Keratinocyte (primary cell): ENCODE measurements at regions not wholly inside any gene's neighbourhood (a gene's known extent, or its start where the extent isn't known, plus 50 kb on each side); places are given as distances from the start of the nearest gene placed in this dataset.

Experiments
- DNase-seq: peaks from one replicate; pipeline ENCODE4 v3.0.0-alpha.2; 2011; ENCODE audit warnings: low read depth, missing footprints, low spot score
- FAIRE-seq: peaks from 2 replicates; lab custom pipeline; 2011; peaks lifted over from hg19 to GRCh38; lab: Jason Lieb, UNC
- H2AFZ ChIP-seq: 2 replicates; pipeline ENCODE4 v1.6.0; 2012; ENCODE audit warnings: low read length, control low read depth, inconsistent platforms; ENCODE audit not compliant: control insufficient read depth
- H3K27ac ChIP-seq: 2 replicates; pipeline ENCODE4 v1.5.1; 2011; ENCODE audit warnings: low read length; ENCODE audit not compliant: control insufficient read depth, insufficient read depth
- H3K27me3 ChIP-seq: 3 replicates; pipeline ENCODE4 v1.6.0; 2011; ENCODE audit warnings: low read length; ENCODE audit not compliant: control insufficient read depth, insufficient read depth; ENCODE audit errors: extremely low read depth
- H3K36me3 ChIP-seq, 2 experiments: 2 replicates in 1 of 2; 3 replicates in 1 of 2; pipeline ENCODE4 v1.5.1; 2011; ENCODE audit warnings: low read length in 2 of 2, mild to moderate bottlenecking in 1 of 2; ENCODE audit not compliant: control insufficient read depth in 2 of 2, insufficient read depth in 2 of 2; ENCODE audit errors: extremely low read depth in 1 of 2
- H3K4me1 ChIP-seq: 3 replicates; pipeline ENCODE4 v1.5.1; 2011; ENCODE audit warnings: low read length; ENCODE audit not compliant: control insufficient read depth, insufficient read depth; ENCODE audit errors: extremely low read depth
- H3K4me2 ChIP-seq: 3 replicates; pipeline ENCODE4 v1.6.0; 2011; ENCODE audit warnings: low read depth, low read length; ENCODE audit not compliant: control insufficient read depth, insufficient read depth; ENCODE audit errors: extremely low read depth
- H3K4me3 ChIP-seq, 3 experiments: fragments of 200-600 bp in 1 of 3; sonication (generic) in 1 of 3; 2 replicates in 2 of 3; 3 replicates in 1 of 3; pipeline ENCODE4 v1.5.1; 2011 to 2016; ENCODE audit warnings: low read length in 3 of 3, mild to moderate bottlenecking in 3 of 3, control low read depth in 2 of 3, inconsistent platforms in 1 of 3, low read depth in 1 of 3, mixed read lengths in 1 of 3, mixed run types in 1 of 3, moderate library complexity in 1 of 3; ENCODE audit not compliant: control insufficient read depth in 2 of 3, insufficient read depth in 2 of 3; ENCODE audit errors: extremely low read depth in 1 of 3
- H3K79me2 ChIP-seq: 2 replicates; pipeline ENCODE4 v1.6.0; 2012; ENCODE audit warnings: low read length; ENCODE audit not compliant: control insufficient read depth, insufficient read depth
- H3K9ac ChIP-seq: 3 replicates; pipeline ENCODE4 v1.6.0; 2011; ENCODE audit warnings: low read length; ENCODE audit not compliant: control insufficient read depth, insufficient read depth; ENCODE audit errors: extremely low read depth
- H3K9me1 ChIP-seq: 3 replicates; pipeline ENCODE4 v1.6.0; 2011; ENCODE audit warnings: low read length; ENCODE audit not compliant: control insufficient read depth, insufficient read depth; ENCODE audit errors: extremely low read depth
- H3K9me3 ChIP-seq: 2 replicates; pipeline ENCODE4 v1.5.1; 2012; ENCODE audit warnings: low read depth, low read length; ENCODE audit not compliant: control insufficient read depth
- H4K20me1 ChIP-seq: 3 replicates; pipeline ENCODE4 v1.6.0; 2011; ENCODE audit warnings: low read length; ENCODE audit not compliant: control insufficient read depth, insufficient read depth; ENCODE audit errors: extremely low read depth
- CTCF ChIP-seq, 3 experiments: IDR thresholded peaks in 1 of 3; conservative IDR thresholded peaks in 1 of 3; optimal IDR thresholded peaks in 1 of 3; 2 replicates in 2 of 3; 3 replicates in 1 of 3; pipeline versions ENCODE3 to v1.5.1; 2011; ENCODE audit warnings: low read length in 3 of 3, mild to moderate bottlenecking in 3 of 3, moderate library complexity in 2 of 3, control low read depth in 1 of 3, inconsistent platforms in 1 of 3; ENCODE audit not compliant: insufficient read depth in 2 of 3; ENCODE audit errors: extremely low read depth in 1 of 3
- EZH2 ChIP-seq: IDR thresholded peaks from one replicate; pipeline ENCODE4 v1.6.1; 2012; ENCODE audit warnings: inconsistent platforms, mild to moderate bottlenecking, low read length, moderate library complexity
- dilution Hi-C: fragments of 300-500 bp; cut with MboI; formaldehyde crosslinking; loops from one replicate; pipeline ENCODE4 v1.7.0; 2020; ENCODE audit warnings: low sequenced_read_pairs; ENCODE audit not compliant: extremely low pct_ligation_motif_present

- no peaks in the 10 kb centered on the region for H4K20me1 ChIP-seq
- no peaks in the 10 kb centered on the region for H3K36me3 ChIP-seq
- H2AFZ ChIP-seq, result no peak overlapping the region
- no peaks in the 10 kb centered on the region for H3K27me3 ChIP-seq
- H3K9me3 ChIP-seq, result peaks cover 2% of the 10 kb centered on the region
- no peak overlapping the region for H3K27ac ChIP-seq
- dilution Hi-C loops, result no loop called here
- no peak overlapping the region for H3K4me3 ChIP-seq
- no peak overlapping the region for H3K4me2 ChIP-seq
- no peak overlapping the region for H3K9ac ChIP-seq
- FAIRE-seq (no peak), DNase-seq (no peak)
- H3K4me1 ChIP-seq, result no peaks in the 10 kb centered on the region
- H3K9me1 ChIP-seq, result no peaks in the 10 kb centered on the region
- TF ChIP-seq EZH2, result no peak
- TF ChIP-seq CTCF (optimal IDR thresholded peaks at IDR 0.05 in 1 of 3, IDR thresholded peaks at IDR 0.05 in 1 of 3, conservative IDR thresholded peaks at IDR 0.05 in 1 of 3; ENCODE audit: extremely low read depth in 1 of 3, insufficient read depth in 2 of 3, low read length in 3 of 3), result no peak
- H3K79me2 ChIP-seq, result no peaks in the 10 kb centered on the region
Measured at GRCh38 chr3:72150634-72151412, 365.9 kb upstream of the PROK2 start.

GRCh38 chr3:72149645-72150300 is 364.8 kb upstream of the PROK2 start:
- no peaks in the 10 kb centered on the region for H3K4me1 ChIP-seq
- no peaks in the 10 kb centered on the region for H3K27me3 ChIP-seq
- no peak overlapping the region for H3K4me2 ChIP-seq
- H3K4me3 ChIP-seq, result no peak overlapping the region
- no peaks in the 10 kb centered on the region for H3K36me3 ChIP-seq
- no peaks in the 10 kb centered on the region for H4K20me1 ChIP-seq
- H3K9me3 ChIP-seq, result peaks cover 2% of the 10 kb centered on the region
- no peaks in the 10 kb centered on the region for H3K79me2 ChIP-seq
- TF ChIP-seq EZH2 (no peak), CTCF (optimal IDR thresholded peaks at IDR 0.05 in 1 of 3, IDR thresholded peaks at IDR 0.05 in 1 of 3, conservative IDR thresholded peaks at IDR 0.05 in 1 of 3; ENCODE audit: extremely low read depth in 1 of 3, insufficient read depth in 2 of 3, low read length in 3 of 3) (no peak)
- dilution Hi-C loops, result no loop called here
- no peak for DNase-seq
- no peak overlapping the region for H3K9ac ChIP-seq
- no peak overlapping the region for H3K27ac ChIP-seq
- H3K9me1 ChIP-seq, result no peaks in the 10 kb centered on the region
- FAIRE-seq, result no peak
- H2AFZ ChIP-seq, result no peak overlapping the region
